Esophagus muscularis mucosa (tissue), 3 donors: ENCODE measurements at regions not wholly inside any gene's neighbourhood (a gene's known extent, or its start where the extent isn't known, plus 50 kb on each side); places are given as distances from the start of the nearest gene placed in this dataset.

Experiments
- CTCF ChIP-seq, 3 experiments: fragments of 200-600 bp in 2 of 3; fragments of 450-650 bp in 1 of 3; sonication (generic) in 2 of 3; IDR thresholded peaks; one replicate each; pipeline ENCODE4 v1.5.1; 2017 to 2019; ENCODE audit warnings: antibody characterized with exemption in 3 of 3, mild to moderate bottlenecking in 2 of 3, moderate library complexity in 1 of 3
- POLR2AphosphoS5 ChIP-seq, 2 donors: sonication (generic); formaldehyde crosslinking; IDR thresholded peaks; one replicate each; pipeline ENCODE4 v1.6.1; 2017; ENCODE audit warnings: antibody characterized with exemption in 2 of 2

DNA sequence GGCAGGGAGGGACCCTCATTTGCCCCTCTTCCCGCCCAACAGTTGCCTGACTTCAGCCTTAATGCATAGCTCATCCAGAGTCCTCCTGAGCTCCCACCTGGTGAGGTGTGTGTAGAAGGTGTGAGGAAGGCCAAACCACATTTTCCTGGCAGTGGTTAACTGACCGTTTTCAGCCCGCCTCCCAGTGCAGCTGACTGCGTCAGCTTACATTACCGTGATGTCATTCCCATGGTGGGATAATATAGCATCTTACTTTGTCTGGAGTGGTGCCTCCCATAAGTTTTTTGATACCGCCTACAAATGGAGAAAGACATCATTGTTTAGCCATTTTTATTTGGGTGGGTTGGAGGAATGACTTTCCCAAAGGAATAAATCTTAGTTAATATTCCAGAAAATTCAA, 151.9 kb downstream of the C9orf152 start:
- no peak for TF ChIP-seq CTCF (IDR thresholded peaks at IDR 0.05)
- TF ChIP-seq POLR2AphosphoS5 (IDR thresholded peaks at IDR 0.05): no peak
